H1 (cell line): ENCODE measurements at regions not wholly inside any gene's neighbourhood (a gene's known extent, or its start where the extent isn't known, plus 50 kb on each side); places are given as distances from the start of the nearest gene placed in this dataset.

Experiments used
- CTCF ChIA-PET: fragments of 300-600 bp; sonication (Branson Sonifier 250); formaldehyde crosslinking; loops from one replicate; lab custom pipeline; 2021; ENCODE audit not compliant: partially characterized antibody; lab: Charles Lee
- POLR2A ChIA-PET: fragments of 300-600 bp; sonication (Branson Sonifier 250); formaldehyde crosslinking; loops from one replicate; lab custom pipeline; 2021; ENCODE audit warnings: inconsistent platforms; ENCODE audit not compliant: partially characterized antibody; lab: Charles Lee
- DNase-seq, 2 experiments: peaks; one replicate each; pipeline versions ENCODE4 v3.0.0 to v3.0.0-alpha.2; 2010 to 2022; ENCODE audit warnings: low spot score in 2 of 2, low read depth in 1 of 2, mixed read lengths in 1 of 2
- FAIRE-seq: peaks from 2 replicates; lab custom pipeline; 2011; peaks lifted over from hg19 to GRCh38; lab: Jason Lieb, UNC
- H2AFZ ChIP-seq: 2 replicates; pipeline ENCODE4 v1.8.1; 2012; ENCODE audit warnings: low read length, inconsistent platforms
- H2AK5ac ChIP-seq: 2 replicates; pipeline ENCODE4 v1.6.1; 2013; ENCODE audit warnings: low read depth, low read length
- H2BK120ac ChIP-seq: replicated peaks from 2 replicates; pipeline ENCODE3; 2013; ENCODE audit warnings: low read depth, low read length, inconsistent platforms
- H2BK12ac ChIP-seq: 2 replicates; pipeline ENCODE4 v1.6.1; 2013; ENCODE audit warnings: low read depth, low read length
- H2BK15ac ChIP-seq: 2 replicates; pipeline ENCODE4 v1.6.1; 2013; ENCODE audit warnings: low read length
- H2BK20ac ChIP-seq: 2 replicates; pipeline ENCODE4 v1.6.1; 2013; ENCODE audit warnings: low read length
- H2BK5ac ChIP-seq: 2 replicates; pipeline ENCODE4 v1.6.1; 2013; ENCODE audit warnings: low read depth, low read length
- H3K14ac ChIP-seq: 2 replicates; pipeline ENCODE4 v1.6.1; 2013; ENCODE audit warnings: inconsistent platforms; ENCODE audit not compliant: insufficient read length
- H3K18ac ChIP-seq: 2 replicates; pipeline ENCODE4 v1.6.1; 2013; ENCODE audit warnings: low read length; ENCODE audit errors: extremely low read depth
- H3K23ac ChIP-seq: 2 replicates; pipeline ENCODE4 v1.6.1; 2013; ENCODE audit warnings: inconsistent platforms; ENCODE audit not compliant: insufficient read length
- H3K23me2 ChIP-seq: 2 replicates; pipeline ENCODE4 v1.6.1; 2013; ENCODE audit warnings: low read depth, low read length
- H3K27ac ChIP-seq: 2 replicates; pipeline ENCODE4 v1.6.1; 2011; ENCODE audit warnings: low read depth, low read length, inconsistent platforms
- H3K27me3 ChIP-seq, 4 experiments: replicated peaks in 1 of 4; 1 replicate in 1 of 4; 2 replicates in 3 of 4; pipeline versions ENCODE4 v1.6.1 to v1.8.1; 2011 to 2013; ENCODE audit warnings: low read length in 3 of 4, mild to moderate bottlenecking in 3 of 4, inconsistent platforms in 2 of 4, mixed read lengths in 2 of 4, moderate library complexity in 1 of 4; ENCODE audit not compliant: control insufficient read depth in 3 of 4, insufficient read depth in 3 of 4; ENCODE audit errors: extremely low read depth in 1 of 4
- H3K36me3 ChIP-seq, 4 experiments: 2 replicates each; pipeline versions ENCODE4 v1.6.1 to v1.8.1; 2011 to 2013; ENCODE audit warnings: mild to moderate bottlenecking in 4 of 4, low read length in 3 of 4, moderate library complexity in 2 of 4, control low read depth in 1 of 4, inconsistent platforms in 1 of 4; ENCODE audit not compliant: insufficient read depth in 4 of 4, control insufficient read depth in 2 of 4
- H3K4ac ChIP-seq: replicated peaks from 2 replicates; pipeline ENCODE3; 2013; ENCODE audit warnings: low read length, low read depth, mixed read lengths, inconsistent platforms; ENCODE audit not compliant: insufficient read length
- H3K4me1 ChIP-seq, 4 experiments: replicated peaks in 1 of 4; 1 replicate in 1 of 4; 2 replicates in 3 of 4; pipeline versions ENCODE4 v1.6.1 to v1.8.1; 2011 to 2013; ENCODE audit warnings: low read length in 3 of 4, inconsistent platforms in 2 of 4, mixed read lengths in 1 of 4; ENCODE audit not compliant: insufficient read depth in 4 of 4, control insufficient read depth in 3 of 4
- H3K4me2 ChIP-seq, 2 experiments: 2 replicates each; pipeline versions ENCODE4 v1.6.1 to v1.8.1; 2011 to 2013; ENCODE audit warnings: low read depth in 2 of 2, low read length in 2 of 2, control low read depth in 1 of 2, inconsistent platforms in 1 of 2, mild to moderate bottlenecking in 1 of 2; ENCODE audit not compliant: insufficient read depth in 1 of 2
- H3K4me3 ChIP-seq, 4 experiments: fragments of 200-600, 300-600 bp in 1 of 4; sonication (generic), shearing (Covaris generic), sonication (Bioruptor Twin) in 1 of 4; 2 replicates each; pipeline versions ENCODE4 v1.5.1 to v1.8.1; 2011 to 2016; ENCODE audit warnings: low read length in 4 of 4, low read depth in 3 of 4, control low read depth in 2 of 4, inconsistent platforms in 2 of 4, mild to moderate bottlenecking in 2 of 4, mixed read lengths in 1 of 4, moderate library complexity in 1 of 4; ENCODE audit not compliant: insufficient read depth in 2 of 4; ENCODE audit errors: extremely low read depth in 1 of 4
- H3K56ac ChIP-seq: replicated peaks from 2 replicates; pipeline ENCODE3; 2013; ENCODE audit warnings: low read depth, mild to moderate bottlenecking, mixed read lengths, low read length, inconsistent platforms; ENCODE audit not compliant: insufficient read length
- H3K79me1 ChIP-seq: 2 replicates; pipeline ENCODE4 v1.6.1; 2013; ENCODE audit warnings: low read depth, low read length, control low read depth
- H3K79me2 ChIP-seq, 2 experiments: 2 replicates each; pipeline versions ENCODE4 v1.6.1 to v1.8.1; 2012 to 2013; ENCODE audit warnings: low read length in 2 of 2, mild to moderate bottlenecking in 2 of 2, inconsistent platforms in 1 of 2; ENCODE audit not compliant: insufficient read depth in 2 of 2, control insufficient read depth in 1 of 2
- H3K9ac ChIP-seq, 4 experiments: replicated peaks in 1 of 4; 1 replicate in 1 of 4; 2 replicates in 3 of 4; pipeline versions ENCODE4 v1.6.1 to v1.8.1; 2011 to 2013; ENCODE audit warnings: low read depth in 3 of 4, low read length in 3 of 4, control low read depth in 2 of 4, mild to moderate bottlenecking in 2 of 4, moderate library complexity in 2 of 4, inconsistent platforms in 1 of 4; ENCODE audit errors: extremely low read depth in 1 of 4
- H3K9me3 ChIP-seq, 2 experiments: 2 replicates each; pipeline versions ENCODE4 v1.6.1 to v1.8.1; 2012 to 2013; ENCODE audit warnings: mild to moderate bottlenecking in 2 of 2, moderate library complexity in 2 of 2, control low read depth in 1 of 2, inconsistent platforms in 1 of 2, low read depth in 1 of 2, low read length in 1 of 2, mixed read lengths in 1 of 2; ENCODE audit not compliant: insufficient read depth in 2 of 2
- H4K20me1 ChIP-seq, 2 experiments: replicated peaks in 1 of 2; 2 replicates each; pipeline versions ENCODE3 to v1.8.1; 2011 to 2013; ENCODE audit warnings: inconsistent platforms in 2 of 2, low read length in 2 of 2, mild to moderate bottlenecking in 1 of 2; ENCODE audit not compliant: insufficient read depth in 2 of 2, control insufficient read depth in 1 of 2
- H4K5ac ChIP-seq: 2 replicates; pipeline ENCODE4 v1.6.1; 2013; ENCODE audit warnings: low read length, low read depth, mixed read lengths, inconsistent platforms; ENCODE audit not compliant: insufficient read length
- H4K8ac ChIP-seq: 2 replicates; pipeline ENCODE4 v1.8.0; 2013; ENCODE audit warnings: mild to moderate bottlenecking, moderate library complexity, low read length, inconsistent platforms; ENCODE audit not compliant: insufficient read depth; ENCODE audit errors: extremely low read depth
- H4K91ac ChIP-seq: replicated peaks from 2 replicates; pipeline ENCODE3; 2013; ENCODE audit warnings: low read length, mixed read lengths, inconsistent platforms; ENCODE audit not compliant: insufficient read length
- JUN ChIP-seq: IDR thresholded peaks from 2 replicates; pipeline ENCODE4 v1.6.1; 2011; ENCODE audit warnings: low read depth, mild to moderate bottlenecking, improper control_type of control experiment, low read length
- KDM1A ChIP-seq: fragments of 200-600, 300-600 bp; sonication (generic); IDR thresholded peaks from 2 replicates; pipeline ENCODE4 v1.7.1; 2016; ENCODE audit warnings: mild to moderate bottlenecking, low read length, borderline replicate concordance
- POLR2A ChIP-seq, 2 experiments: IDR thresholded peaks; 1 replicate in 1 of 2; 2 replicates in 1 of 2; pipeline ENCODE4 v1.6.1; 2011; ENCODE audit warnings: low read depth in 2 of 2, low read length in 2 of 2, mild to moderate bottlenecking in 2 of 2; ENCODE audit errors: control extremely low read depth in 1 of 2
- POLR2AphosphoS5 ChIP-seq: IDR thresholded peaks from 2 replicates; pipeline ENCODE4 v1.6.1; 2011; ENCODE audit warnings: low read depth, low read length
- POU5F1 ChIP-seq: IDR thresholded peaks from 2 replicates; pipeline ENCODE4 v1.6.1; 2011; ENCODE audit warnings: low read depth, mild to moderate bottlenecking, low read length, moderate library complexity
- TCF12 ChIP-seq: IDR thresholded peaks from 2 replicates; pipeline ENCODE4 v1.6.1; 2011; ENCODE audit warnings: low read depth, mild to moderate bottlenecking, low read length
- WGBS, 2 experiments: shearing (Covaris generic) in 1 of 2; methylation state at CpG; one replicate each; pipeline versions ENCODE4 v1.1.6 to v1.1.7; 2013 to 2015; ENCODE audit warnings: low lambda C conversion rate in 2 of 2, mixed read lengths in 2 of 2, inconsistent platforms in 1 of 2, low coverage in 1 of 2, missing lambda C conversion rate in 1 of 2; ENCODE audit not compliant: insufficient replicate concordance in 2 of 2, insufficient coverage in 1 of 2, insufficient read length in 1 of 2; ENCODE audit errors: extremely low coverage in 1 of 2, missing lambda C conversion rate in 1 of 2; 5-methylcytosine and 5-hydroxymethylcytosine counted together

GRCh38 chr6:63426844-63427243, 107.1 kb upstream of the LGSN start:
- Histone ChIP-seq H3K9me3 (no peaks in the 10 kb centered on the region), H3K36me3 (no peaks in the 10 kb centered on the region), H3K23me2 (no peaks in the 10 kb centered on the region), H2BK120ac (no peak overlapping the region), H2AK5ac (no peak overlapping the region), H2BK5ac (no peak overlapping the region), H2BK15ac (no peak overlapping the region), H3K4me1 (no peaks in the 10 kb centered on the region), H3K27ac (no peak overlapping the region), H4K8ac (no peak overlapping the region), H3K18ac (no peak overlapping the region), H4K5ac (no peak overlapping the region), H3K56ac (no peak overlapping the region), H3K79me1 (no peaks in the 10 kb centered on the region), H2BK20ac (no peak overlapping the region), H3K9ac (no peak overlapping the region), H3K27me3 (no peaks in the 10 kb centered on the region), H3K23ac (no peak overlapping the region), H3K4me2 (no peak overlapping the region), H3K14ac (no peak overlapping the region), H4K91ac (no peak overlapping the region), H3K79me2 (no peaks in the 10 kb centered on the region), H2BK12ac (no peak overlapping the region), H3K4ac (no peak overlapping the region), H4K20me1 (no peaks in the 10 kb centered on the region), H3K4me3 (no peak overlapping the region), H2AFZ (no peak overlapping the region)
- TF ChIP-seq POLR2AphosphoS5 (no peak), JUN (no peak), TCF12 (no peak), KDM1A (no peak), POU5F1 (no peak), POLR2A (IDR thresholded peaks at IDR 0.05; ENCODE audit: control extremely low read depth in 1 of 2, low read depth in 2 of 2, low read length in 2 of 2) (no peak)
- ChIA-PET CTCF (no interaction called here), POLR2A (no interaction called here)
- whole genome bisulfite sequencing, 2 experiments = 81% methylated on average over 1 of the region's 3 CpGs; no CpG with 5 or more reads in 1 of the 2 experiments
- no peak for FAIRE-seq
- DNase-seq = no peak
